ENCODE measurements at regions not wholly inside any gene's neighbourhood (a gene's known extent, or its start where the extent isn't known, plus 50 kb on each side); places are given as distances from the start of the nearest gene placed in this dataset.

GRCh38 chr4:38308728-38309311, 348.6 kb downstream of the PTTG2 start:
- H3K36me3 Mint-ChIP-seq (ENCODE audit: low read depth) = no peaks in the 10 kb centered on the region
- H3K27me3 Mint-ChIP-seq (ENCODE audit: low read depth) = no peaks in the 10 kb centered on the region
- no peak overlapping the region for H3K27ac Mint-ChIP-seq
- TF ChIP-seq CTCF (IDR thresholded peaks at IDR 0.05; ENCODE audit: unreplicated experiment in 3 of 3) = no peak
- no peak overlapping the region for H3K4me3 Mint-ChIP-seq
- H3K4me1 Mint-ChIP-seq = no peaks in the 10 kb centered on the region
- H3K9me3 Mint-ChIP-seq = peaks cover 3% of the 10 kb centered on the region

GRCh38 chr4:38309471-38309870, 349.3 kb downstream of the PTTG2 start:
- H3K4me1 Mint-ChIP-seq = peaks cover 5% of the 10 kb centered on the region
- H3K27ac Mint-ChIP-seq = no peak overlapping the region
- no peaks in the 10 kb centered on the region for H3K36me3 Mint-ChIP-seq (ENCODE audit: low read depth)
- no peaks in the 10 kb centered on the region for H3K27me3 Mint-ChIP-seq (ENCODE audit: low read depth)
- TF ChIP-seq CTCF (IDR thresholded peaks at IDR 0.05; ENCODE audit: unreplicated experiment in 3 of 3) = no peak
- H3K9me3 Mint-ChIP-seq = peaks cover 3% of the 10 kb centered on the region
- no peak overlapping the region for H3K4me3 Mint-ChIP-seq

- H3K4me3 Mint-ChIP-seq = no peak overlapping the region
- H3K27me3 Mint-ChIP-seq (ENCODE audit: low read depth) = no peaks in the 10 kb centered on the region
- TF ChIP-seq CTCF (IDR thresholded peaks at IDR 0.05; ENCODE audit: unreplicated experiment in 3 of 3) = no peak
- no peak overlapping the region for H3K27ac Mint-ChIP-seq
- peaks cover 3% of the 10 kb centered on the region for H3K9me3 Mint-ChIP-seq
- H3K36me3 Mint-ChIP-seq (ENCODE audit: low read depth) = no peaks in the 10 kb centered on the region
- peaks cover 10% of the 10 kb centered on the region for H3K4me1 Mint-ChIP-seq
These were observed 350.3 kb downstream of the PTTG2 start for GRCh38 chr4:38310446-38311043.

- no peaks in the 10 kb centered on the region for H3K27me3 Mint-ChIP-seq (ENCODE audit: low read depth)
- no peaks in the 10 kb centered on the region for H3K36me3 Mint-ChIP-seq (ENCODE audit: low read depth)
- no peak overlapping the region for H3K4me3 Mint-ChIP-seq
- peaks cover 3% of the 10 kb centered on the region for H3K9me3 Mint-ChIP-seq
- TF ChIP-seq CTCF (IDR thresholded peaks at IDR 0.05; ENCODE audit: unreplicated experiment in 3 of 3) = no peak
- H3K4me1 Mint-ChIP-seq = peaks cover 10% of the 10 kb centered on the region
- no peak overlapping the region for H3K27ac Mint-ChIP-seq
These were observed 351.4 kb downstream of the PTTG2 start for GRCh38 chr4:38311495-38312126.

GRCh38 chr4:38313175-38313574, 350.8 kb upstream of the KLF3 start:
- Mint-ChIP-seq H3K4me1 (peaks cover 12% of the 10 kb centered on the region), H3K27me3 (ENCODE audit: low read depth) (no peaks in the 10 kb centered on the region), H3K4me3 (no peak overlapping the region), H3K36me3 (ENCODE audit: low read depth) (no peaks in the 10 kb centered on the region), H3K27ac (no peak overlapping the region), H3K9me3 (peaks cover 3% of the 10 kb centered on the region)
- TF ChIP-seq CTCF (IDR thresholded peaks at IDR 0.05; ENCODE audit: unreplicated experiment in 3 of 3) = no peak

All from nephron (organoid).